H1 (cell line): ENCODE measurements at regions not wholly inside any gene's neighbourhood (a gene's known extent, or its start where the extent isn't known, plus 50 kb on each side); places are given as distances from the start of the nearest gene placed in this dataset.

ENCODE experiments used
- CBX5 ChIP-seq: fragments of 300-800, 300-1000 bp; sonication (generic); IDR thresholded peaks from 2 replicates; pipeline ENCODE4 v1.7.1; 2016; ENCODE audit warnings: antibody characterized with exemption, low read length, low read depth
- CTCF ChIP-seq, 3 experiments: IDR thresholded peaks; 1 replicate in 2 of 3; 2 replicates in 1 of 3; pipeline versions ENCODE4 v1.5.1 to v1.6.1; 2011; ENCODE audit warnings: low read length in 3 of 3, mild to moderate bottlenecking in 3 of 3, inconsistent platforms in 2 of 3, low read depth in 1 of 3, moderate library complexity in 1 of 3; ENCODE audit not compliant: insufficient read depth in 1 of 3; ENCODE audit errors: control extremely low read depth in 1 of 3
- E2F6 ChIP-seq: IDR thresholded peaks from 2 replicates; pipeline ENCODE4 v1.6.1; 2012; ENCODE audit warnings: inconsistent platforms
- EZH2 ChIP-seq: fragments of 200-600 bp; sonication (generic); IDR thresholded peaks from 2 replicates; pipeline ENCODE4 v1.7.1; 2012; ENCODE audit warnings: low read depth, mild to moderate bottlenecking, moderate library complexity, low read length, inconsistent platforms; ENCODE audit not compliant: severe bottlenecking
- JUN ChIP-seq: IDR thresholded peaks from 2 replicates; pipeline ENCODE4 v1.6.1; 2011; ENCODE audit warnings: low read depth, mild to moderate bottlenecking, improper control_type of control experiment, low read length
- MAX ChIP-seq: IDR thresholded peaks from 2 replicates; pipeline ENCODE4 v1.6.1; 2012; ENCODE audit warnings: inconsistent platforms
- POLR2A ChIP-seq, 2 experiments: IDR thresholded peaks; 1 replicate in 1 of 2; 2 replicates in 1 of 2; pipeline ENCODE4 v1.6.1; 2011; ENCODE audit warnings: low read depth in 2 of 2, low read length in 2 of 2, mild to moderate bottlenecking in 2 of 2; ENCODE audit errors: control extremely low read depth in 1 of 2
- POLR2AphosphoS5 ChIP-seq: IDR thresholded peaks from 2 replicates; pipeline ENCODE4 v1.6.1; 2011; ENCODE audit warnings: low read depth, low read length
- SP1 ChIP-seq: IDR thresholded peaks from 2 replicates; pipeline ENCODE4 v1.6.1; 2011; ENCODE audit warnings: low read depth, low read length

- TF ChIP-seq E2F6 (no peak), SP1 (no peak), CTCF (IDR thresholded peaks at IDR 0.05; ENCODE audit: control extremely low read depth in 1 of 3, insufficient read depth in 1 of 3, low read depth in 1 of 3, low read length in 3 of 3) (no peak), JUN (no peak), CBX5 (no peak), POLR2A (IDR thresholded peaks at IDR 0.05; ENCODE audit: control extremely low read depth in 1 of 2, low read depth in 2 of 2, low read length in 2 of 2) (no peak), POLR2AphosphoS5 (no peak), EZH2 (no peak), MAX (no peak)
These were observed 75.7 kb upstream of the DCLK2 start for GRCh38 chr4:150002561-150002960.
